BJ (cell line): ENCODE measurements at regions not wholly inside any gene's neighbourhood (a gene's known extent, or its start where the extent isn't known, plus 50 kb on each side); places are given as distances from the start of the nearest gene placed in this dataset.

Experiments used
- CTCF ChIA-PET: fragments of 350-600 bp; formaldehyde crosslinking; extraction: SDS; loops from one replicate; lab custom pipeline; 2021; ENCODE audit warnings: antibody characterized with exemption, inconsistent platforms; lab: Yijun Ruan, JAX
- POLR2A ChIA-PET: fragments of 300-600 bp; sonication (Branson Sonifier 250); formaldehyde crosslinking; extraction: SDS; loops from one replicate; lab custom pipeline; 2021; ENCODE audit warnings: antibody characterized with exemption; lab: Charles Lee
- DNase-seq: peaks from one replicate; pipeline ENCODE4 v3.0.0-alpha.2; 2011; ENCODE audit warnings: low read depth
- H3K27me3 ChIP-seq: 2 replicates; pipeline ENCODE4 v1.6.0; 2011; ENCODE audit warnings: low read length; ENCODE audit not compliant: control insufficient read depth, insufficient read depth
- H3K36me3 ChIP-seq: 2 replicates; pipeline ENCODE4 v1.5.1; 2011; ENCODE audit warnings: low read length; ENCODE audit not compliant: control insufficient read depth, insufficient read depth
- H3K4me3 ChIP-seq: 2 replicates; pipeline ENCODE4 v1.5.1; 2011; ENCODE audit warnings: low read depth, mild to moderate bottlenecking, control low read depth, low read length
- TF ChIP-seq, protein P1 (sequence below): IDR thresholded peaks from 2 replicates; pipeline ENCODE4 v1.5.1; 2011; ENCODE audit warnings: low read depth, mild to moderate bottlenecking, control low read depth, inconsistent platforms, low read length, moderate library complexity; ENCODE audit not compliant: insufficient read depth

DNA sequence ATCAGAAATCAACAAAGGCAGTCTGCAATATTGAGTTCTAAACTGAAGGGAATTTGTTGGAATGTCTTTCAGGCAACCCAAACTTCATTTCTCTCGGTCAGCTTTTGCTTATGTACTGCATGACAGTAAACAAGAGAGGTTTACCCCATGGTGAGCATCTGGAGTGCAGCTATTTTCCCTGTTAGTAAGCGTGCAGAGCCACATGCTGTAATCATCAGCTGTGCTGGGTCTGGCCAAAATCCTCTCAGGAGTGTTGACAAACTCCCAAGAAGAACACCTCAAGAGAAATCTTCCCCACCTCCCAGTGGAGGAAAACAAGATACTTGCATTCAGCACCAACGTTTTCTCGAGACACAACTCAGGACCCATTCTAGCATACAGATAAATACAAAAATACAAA is 83.6 kb upstream of the ADAMTSL1 start:
- Histone ChIP-seq H3K36me3 (no peaks in the 10 kb centered on the region), H3K27me3 (no peaks in the 10 kb centered on the region), H3K4me3 (no peak overlapping the region)
- ChIA-PET CTCF (no interaction called here), POLR2A (no interaction called here)
- DNase-seq = peak; percentile 55
- TF ChIP-seq, protein P1, sequence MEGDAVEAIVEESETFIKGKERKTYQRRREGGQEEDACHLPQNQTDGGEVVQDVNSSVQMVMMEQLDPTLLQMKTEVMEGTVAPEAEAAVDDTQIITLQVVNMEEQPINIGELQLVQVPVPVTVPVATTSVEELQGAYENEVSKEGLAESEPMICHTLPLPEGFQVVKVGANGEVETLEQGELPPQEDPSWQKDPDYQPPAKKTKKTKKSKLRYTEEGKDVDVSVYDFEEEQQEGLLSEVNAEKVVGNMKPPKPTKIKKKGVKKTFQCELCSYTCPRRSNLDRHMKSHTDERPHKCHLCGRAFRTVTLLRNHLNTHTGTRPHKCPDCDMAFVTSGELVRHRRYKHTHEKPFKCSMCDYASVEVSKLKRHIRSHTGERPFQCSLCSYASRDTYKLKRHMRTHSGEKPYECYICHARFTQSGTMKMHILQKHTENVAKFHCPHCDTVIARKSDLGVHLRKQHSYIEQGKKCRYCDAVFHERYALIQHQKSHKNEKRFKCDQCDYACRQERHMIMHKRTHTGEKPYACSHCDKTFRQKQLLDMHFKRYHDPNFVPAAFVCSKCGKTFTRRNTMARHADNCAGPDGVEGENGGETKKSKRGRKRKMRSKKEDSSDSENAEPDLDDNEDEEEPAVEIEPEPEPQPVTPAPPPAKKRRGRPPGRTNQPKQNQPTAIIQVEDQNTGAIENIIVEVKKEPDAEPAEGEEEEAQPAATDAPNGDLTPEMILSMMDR = no peak

DNA sequence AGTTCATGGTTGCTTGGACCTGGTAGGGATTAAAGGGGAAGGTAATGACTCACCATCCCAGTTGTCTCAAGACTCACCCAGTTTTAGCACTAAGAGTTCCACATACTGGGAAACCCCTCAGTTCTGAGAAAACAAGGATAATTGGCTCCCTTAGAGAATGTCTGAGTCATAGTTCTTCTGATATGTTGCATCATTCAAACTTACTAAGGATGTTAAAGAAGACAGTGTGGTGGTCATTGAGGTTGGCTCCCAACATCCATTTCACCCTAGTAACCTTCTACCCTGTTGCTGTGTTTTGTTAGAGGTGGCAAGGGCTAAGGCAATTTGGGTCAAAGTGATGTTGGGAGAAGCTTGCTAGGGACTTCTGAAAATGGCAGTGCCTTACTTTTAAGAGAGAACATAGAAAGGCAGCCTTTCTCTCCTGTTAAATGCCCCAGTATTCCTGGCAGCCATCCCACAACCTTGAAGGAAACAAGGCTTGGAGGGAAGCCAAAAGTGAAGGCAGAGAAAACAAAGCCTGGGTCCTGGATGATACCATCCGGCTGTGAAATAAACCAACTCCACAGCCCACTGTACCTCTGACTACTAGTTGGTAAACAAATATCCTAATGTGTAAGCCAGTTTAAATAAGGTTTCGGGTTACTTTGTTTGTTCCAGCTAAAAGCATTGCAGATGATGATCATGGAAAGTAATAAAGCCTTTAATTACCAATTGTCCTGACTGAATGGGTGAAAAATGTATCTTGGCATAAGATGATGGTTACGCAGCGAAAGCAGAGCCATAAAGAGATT is 80.4 kb upstream of the ADAMTSL1 start:
- ChIA-PET POLR2A (no interaction called here), CTCF (interaction anchor here (3.2 kb wide), 1 partner anchor 138 kb away, joined by 22 read pairs; no protein-coding TSS in a partner anchor)
- no peak overlapping the region for H3K4me3 ChIP-seq
- peak; percentile 75 for DNase-seq
- no peaks in the 10 kb centered on the region for H3K27me3 ChIP-seq
- H3K36me3 ChIP-seq = no peaks in the 10 kb centered on the region
- TF ChIP-seq, protein P1 = no peak

DNA sequence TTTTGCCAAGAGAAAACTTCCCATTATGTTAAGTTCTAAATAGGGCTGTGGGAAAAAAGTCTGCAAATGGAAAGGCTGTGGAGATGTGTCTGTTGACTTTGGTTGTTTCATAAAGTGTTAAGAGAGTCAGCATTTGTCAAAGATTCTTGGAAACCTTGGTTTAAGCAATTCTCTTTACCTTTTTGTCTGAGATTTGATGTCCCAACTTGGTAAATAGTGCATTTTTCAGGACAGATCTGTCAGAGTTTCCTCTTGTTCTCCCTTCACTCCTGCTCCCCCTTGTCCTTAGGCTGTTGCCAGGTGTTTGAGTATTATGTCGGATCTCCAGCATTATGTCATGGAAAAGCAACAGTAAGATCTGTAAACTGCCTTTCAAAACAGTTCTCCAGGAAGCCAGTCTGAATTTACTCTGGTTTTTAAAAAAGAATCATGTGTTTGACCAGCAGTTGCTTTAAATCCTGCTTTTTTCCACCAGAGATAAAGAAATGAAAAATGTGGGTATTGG is 79.1 kb upstream of the ADAMTSL1 start:
- H3K4me3 ChIP-seq = no peak overlapping the region
- H3K36me3 ChIP-seq = no peaks in the 10 kb centered on the region
- TF ChIP-seq, protein P1 = no peak
- no peaks in the 10 kb centered on the region for H3K27me3 ChIP-seq
- ChIA-PET CTCF (interaction anchor here (3.2 kb wide), 1 partner anchor 140 kb away, joined by 22 read pairs; no protein-coding TSS in a partner anchor), POLR2A (no interaction called here)
- no peak for DNase-seq

DNA sequence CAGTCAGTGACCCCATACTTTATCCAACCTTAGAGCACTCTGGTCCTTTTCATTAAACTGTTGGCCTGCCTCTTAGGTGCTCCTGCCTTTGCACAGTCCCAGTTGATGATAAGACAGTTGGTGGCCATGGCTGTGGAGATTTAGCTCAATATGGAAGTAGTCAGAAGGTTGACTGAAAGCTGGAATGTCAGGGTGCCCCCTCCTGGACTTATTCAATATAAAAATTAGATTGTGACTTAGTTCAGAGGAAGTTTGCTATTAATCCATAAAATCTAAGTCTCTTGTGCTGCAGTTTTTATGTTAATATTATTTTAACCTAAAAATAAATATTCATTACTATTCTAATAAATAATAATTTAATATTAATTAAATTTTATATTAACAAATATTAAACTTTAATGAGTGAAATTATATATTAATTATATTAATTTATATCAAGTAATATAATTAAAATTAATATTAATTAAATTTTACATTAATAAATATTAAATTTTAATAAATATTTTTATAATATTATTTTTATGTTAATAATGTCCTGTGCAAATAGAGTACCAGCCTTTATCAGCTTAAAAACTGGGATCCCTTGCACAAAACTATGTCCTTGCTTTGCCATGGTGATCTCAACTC is 77.7 kb upstream of the ADAMTSL1 start:
- DNase-seq = no peak
- ChIA-PET POLR2A (no interaction called here), CTCF (interaction anchor here (0.7 to 3.2 kb wide), 3 partner anchors 9 to 141 kb away, joined by 3 to 22 read pairs (median 4); no protein-coding TSS in a partner anchor)
- H3K36me3 ChIP-seq = no peaks in the 10 kb centered on the region
- no peaks in the 10 kb centered on the region for H3K27me3 ChIP-seq
- TF ChIP-seq, protein P1 = no peak
- H3K4me3 ChIP-seq = no peak overlapping the region

DNA sequence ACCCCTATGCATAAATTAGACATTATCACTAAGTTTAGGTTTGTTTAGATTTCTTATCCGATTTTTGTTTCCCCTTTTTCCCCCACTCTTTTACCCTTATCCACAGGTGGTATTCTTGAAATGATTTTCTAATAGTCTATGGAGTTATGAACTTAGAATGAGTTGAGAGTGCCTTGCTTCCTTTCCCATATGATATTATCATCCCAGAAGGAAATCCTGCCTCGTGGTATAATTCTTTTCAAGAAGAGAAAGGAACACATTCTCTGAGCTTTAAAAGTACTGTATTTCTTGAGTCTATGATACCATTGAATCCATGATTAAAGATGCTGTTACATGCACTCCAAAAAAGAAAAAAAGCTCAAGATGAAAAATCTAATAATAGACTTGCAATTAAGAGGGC is 76.9 kb upstream of the ADAMTSL1 start:
- CTCF ChIA-PET = no interaction called here
- Histone ChIP-seq H3K27me3 (no peaks in the 10 kb centered on the region), H3K36me3 (no peaks in the 10 kb centered on the region), H3K4me3 (no peak overlapping the region)
- POLR2A ChIA-PET = no interaction called here
- no peak for DNase-seq
- TF ChIP-seq, protein P1 = no peak
